Naive thymus-derived CD4-positive, alpha-beta T cell (primary cell): ENCODE measurements at regions not wholly inside any gene's neighbourhood (a gene's known extent, or its start where the extent isn't known, plus 50 kb on each side); places are given as distances from the start of the nearest gene placed in this dataset.

Experiments
- ATAC-seq: fragments of 150-1000 bp; cut with Tn5 transposase; 2 replicates; pipeline ENCODE4 v1.10.0; 2021; ENCODE audit warnings: mild to moderate bottlenecking, moderate library complexity
- CTCF ChIA-PET: fragments of 350-600 bp; sonication (Branson Sonifier 250); formaldehyde crosslinking; loops from one replicate; lab custom pipeline; 2021; ENCODE audit warnings: antibody characterized with exemption; lab: Charles Lee
- POLR2A ChIA-PET: fragments of 350-600 bp; sonication (Branson Sonifier 250); formaldehyde crosslinking; loops from one replicate; lab custom pipeline; 2021; ENCODE audit warnings: antibody characterized with exemption, inconsistent platforms; lab: Charles Lee
- DNase-seq, 9 donors: peaks; one replicate each; pipeline versions ENCODE4 v3.0.0 to v3.0.0-alpha.2; 2020 to 2022; ENCODE audit warnings: mixed read lengths in 1 of 9
- H3K27ac ChIP-seq: one replicate; pipeline ENCODE4 v1.7.0; 2013; ENCODE audit warnings: mild to moderate bottlenecking, low read depth, low read length, moderate library complexity
- H3K27me3 ChIP-seq, 2 donors: one replicate each; pipeline ENCODE4 v1.7.0; 2013; ENCODE audit warnings: low read length in 2 of 2, mild to moderate bottlenecking in 2 of 2, moderate library complexity in 2 of 2; ENCODE audit not compliant: control insufficient read depth in 2 of 2, insufficient read depth in 2 of 2
- H3K36me3 ChIP-seq, 3 experiments: 1 replicate in 2 of 3; 2 replicates in 1 of 3; pipeline ENCODE4 v1.7.0; 2013; ENCODE audit warnings: low read length in 3 of 3, mild to moderate bottlenecking in 3 of 3, moderate library complexity in 1 of 3; ENCODE audit not compliant: insufficient read depth in 3 of 3, control insufficient read depth in 2 of 3
- H3K4me1 ChIP-seq, 2 donors: one replicate each; pipeline ENCODE4 v1.7.0; 2013; ENCODE audit warnings: low read length in 2 of 2, mild to moderate bottlenecking in 2 of 2, moderate library complexity in 1 of 2; ENCODE audit not compliant: control insufficient read depth in 2 of 2, insufficient read depth in 2 of 2
- H3K4me3 ChIP-seq: 2 replicates; pipeline ENCODE4 v1.7.0; 2013; ENCODE audit warnings: mild to moderate bottlenecking, low read length
- H3K9me3 ChIP-seq, 3 experiments: 1 replicate in 2 of 3; 2 replicates in 1 of 3; pipeline ENCODE4 v1.7.0; 2013; ENCODE audit warnings: low read length in 3 of 3; ENCODE audit not compliant: control insufficient read depth in 2 of 3
- H3K27ac Mint-ChIP-seq, 9 donors: one replicate each; pipeline ENCODE4 v1.8.0; 2020 to 2022; ENCODE audit warnings: mixed read lengths in 9 of 9, mild to moderate bottlenecking in 8 of 9, moderate library complexity in 5 of 9, inconsistent platforms in 2 of 9
- H3K27me3 Mint-ChIP-seq, 5 donors: one replicate each; pipeline ENCODE4 v1.8.0; 2021 to 2022; ENCODE audit warnings: mixed read lengths in 5 of 5, mild to moderate bottlenecking in 1 of 5
- H3K36me3 Mint-ChIP-seq, 5 donors: one replicate each; pipeline ENCODE4 v1.8.0; 2020 to 2022; ENCODE audit warnings: mixed read lengths in 5 of 5, mild to moderate bottlenecking in 3 of 5, inconsistent platforms in 1 of 5
- H3K4me1 Mint-ChIP-seq, 7 donors: one replicate each; pipeline ENCODE4 v1.8.0; 2020 to 2022; ENCODE audit warnings: mixed read lengths in 7 of 7, mild to moderate bottlenecking in 3 of 7, inconsistent platforms in 1 of 7
- H3K4me3 Mint-ChIP-seq, 10 donors: one replicate each; pipeline ENCODE4 v1.8.0; 2020 to 2022; ENCODE audit warnings: mild to moderate bottlenecking in 10 of 10, mixed read lengths in 10 of 10, moderate library complexity in 6 of 10, inconsistent platforms in 2 of 10
- H3K9me3 Mint-ChIP-seq, 11 donors: one replicate each; pipeline ENCODE4 v1.8.0; 2020 to 2022; ENCODE audit warnings: mixed read lengths in 11 of 11, mild to moderate bottlenecking in 4 of 11, inconsistent platforms in 1 of 11, moderate library complexity in 1 of 11
- intact Hi-C, 2 donors: fragments of 100-400 bp; cut with micrococcal nuclease; formaldehyde crosslinking; loops; one replicate each; pipeline ENCODE4 v1.15.1; 2023

DNA sequence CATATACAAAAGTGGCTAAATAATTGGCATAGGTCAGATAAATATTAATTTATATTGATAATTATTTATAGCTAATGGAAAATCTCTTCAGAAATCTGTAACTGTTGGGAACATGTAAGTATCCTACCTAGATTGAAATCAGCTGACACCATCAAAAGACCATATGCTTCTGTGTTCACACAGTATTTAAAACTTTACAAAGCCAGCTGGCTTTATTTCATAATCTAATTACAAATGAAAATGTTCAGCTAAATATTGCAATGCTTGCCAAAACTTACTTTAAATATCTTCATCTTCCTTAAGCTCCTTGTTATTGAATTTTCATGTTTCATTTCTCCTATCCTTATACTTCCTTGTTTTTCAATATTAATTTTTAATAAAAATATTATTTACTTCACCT is 190.9 kb upstream of the DOK6 start:
- Mint-ChIP-seq H3K4me3 (no peak overlapping the region), H3K4me1 (no peaks in the 10 kb centered on the region), H3K27me3 (no peaks in the 10 kb centered on the region), H3K27ac (no peak overlapping the region), H3K9me3 (peaks cover 0 to 4% (median 0%) of the 10 kb centered on the region in 11 donors), H3K36me3 (no peaks in the 10 kb centered on the region)
- intact Hi-C loops = no loop called here
- ATAC-seq (no peak), DNase-seq (no peak)
- ChIA-PET CTCF (no interaction called here), POLR2A (no interaction called here)
- H3K36me3 ChIP-seq = no peaks in the 10 kb centered on the region
- no peak overlapping the region for H3K4me3 ChIP-seq
- H3K27me3 ChIP-seq = no peaks in the 10 kb centered on the region
- no peak overlapping the region for H3K27ac ChIP-seq
- H3K9me3 ChIP-seq = no peaks in the 10 kb centered on the region
- no peaks in the 10 kb centered on the region for H3K4me1 ChIP-seq

DNA sequence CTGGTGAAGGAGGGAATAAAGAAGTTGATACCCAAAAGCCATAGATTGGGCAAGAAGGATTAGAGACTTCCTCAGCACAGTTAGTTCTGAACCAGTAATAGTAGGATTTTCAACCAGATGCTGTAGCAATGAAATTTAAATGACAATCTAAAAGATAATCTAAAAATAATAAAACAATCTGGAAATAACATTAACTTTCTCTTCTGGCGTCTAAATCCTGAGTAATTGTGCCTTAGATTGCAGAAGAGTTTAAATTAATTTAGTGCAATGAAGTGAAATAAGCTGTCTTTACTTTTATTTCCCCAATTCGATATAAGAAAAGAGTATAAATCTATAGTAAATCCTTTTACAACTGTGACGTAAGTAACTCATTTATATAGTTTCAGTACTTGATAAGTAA is 186.8 kb upstream of the DOK6 start:
- POLR2A ChIA-PET = no interaction called here
- Histone ChIP-seq H3K27me3 (no peaks in the 10 kb centered on the region), H3K9me3 (no peaks in the 10 kb centered on the region), H3K4me3 (no peak overlapping the region), H3K4me1 (no peaks in the 10 kb centered on the region), H3K27ac (no peak overlapping the region), H3K36me3 (no peaks in the 10 kb centered on the region)
- intact Hi-C loops = no loop called here
- no peaks in the 10 kb centered on the region for H3K9me3 Mint-ChIP-seq
- H3K4me3 Mint-ChIP-seq = no peak overlapping the region
- ATAC-seq = no peak
- H3K4me1 Mint-ChIP-seq = no peaks in the 10 kb centered on the region
- no peak overlapping the region for H3K27ac Mint-ChIP-seq
- no peaks in the 10 kb centered on the region for H3K36me3 Mint-ChIP-seq
- no peak for DNase-seq
- CTCF ChIA-PET = no interaction called here
- no peaks in the 10 kb centered on the region for H3K27me3 Mint-ChIP-seq

DNA sequence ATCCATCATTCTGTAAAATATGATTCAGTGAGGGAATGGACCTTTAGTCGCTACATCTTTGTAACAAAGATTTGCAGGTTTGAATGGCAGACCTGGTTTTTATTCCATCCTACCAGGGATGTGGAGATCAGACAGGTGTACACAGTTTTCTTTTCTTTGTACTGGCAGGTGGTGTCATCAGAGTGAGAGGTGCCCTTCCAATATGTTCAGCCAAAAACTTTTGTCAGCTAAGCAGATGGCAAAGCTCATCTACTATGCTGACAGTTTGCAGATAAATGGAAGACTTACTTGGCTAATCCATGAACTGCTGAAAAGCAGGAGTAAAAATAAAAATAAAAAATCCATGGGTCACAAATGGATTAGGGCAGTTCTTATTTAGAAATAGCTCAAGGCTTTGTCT is 185.5 kb upstream of the DOK6 start:
- H3K36me3 Mint-ChIP-seq = no peaks in the 10 kb centered on the region
- POLR2A ChIA-PET = no interaction called here
- Histone ChIP-seq H3K9me3 (no peaks in the 10 kb centered on the region), H3K4me3 (no peak overlapping the region), H3K27me3 (no peaks in the 10 kb centered on the region), H3K4me1 (no peaks in the 10 kb centered on the region), H3K36me3 (no peaks in the 10 kb centered on the region), H3K27ac (no peak overlapping the region)
- no peaks in the 10 kb centered on the region for H3K9me3 Mint-ChIP-seq
- intact Hi-C loops = no loop called here
- no peak overlapping the region for H3K27ac Mint-ChIP-seq
- DNase-seq = no peak
- CTCF ChIA-PET = no interaction called here
- ATAC-seq = no peak
- no peaks in the 10 kb centered on the region for H3K4me1 Mint-ChIP-seq
- H3K4me3 Mint-ChIP-seq = no peak overlapping the region
- no peaks in the 10 kb centered on the region for H3K27me3 Mint-ChIP-seq

GRCh38 chr18:69216321-69216720 is 184.4 kb upstream of the DOK6 start:
- Mint-ChIP-seq H3K27ac (no peak overlapping the region), H3K27me3 (peaks cover 0 to 4% (median 0%) of the 10 kb centered on the region in 5 donors), H3K36me3 (no peaks in the 10 kb centered on the region), H3K4me1 (no peaks in the 10 kb centered on the region), H3K4me3 (no peak overlapping the region), H3K9me3 (no peaks in the 10 kb centered on the region)
- no peaks in the 10 kb centered on the region for H3K9me3 ChIP-seq
- CTCF ChIA-PET = no interaction called here
- H3K27me3 ChIP-seq = no peaks in the 10 kb centered on the region
- ATAC-seq (no peak), DNase-seq (no peak)
- POLR2A ChIA-PET = no interaction called here
- intact Hi-C loops = no loop called here
- H3K36me3 ChIP-seq = no peaks in the 10 kb centered on the region
- no peak overlapping the region for H3K4me3 ChIP-seq
- H3K4me1 ChIP-seq = no peaks in the 10 kb centered on the region
- H3K27ac ChIP-seq = no peak overlapping the region

- H3K4me1 Mint-ChIP-seq = no peaks in the 10 kb centered on the region
- no peaks in the 10 kb centered on the region for H3K9me3 Mint-ChIP-seq
- H3K27ac Mint-ChIP-seq = no peak overlapping the region
- Histone ChIP-seq H3K36me3 (no peaks in the 10 kb centered on the region), H3K27ac (no peak overlapping the region), H3K9me3 (no peaks in the 10 kb centered on the region), H3K4me3 (no peak overlapping the region), H3K27me3 (no peaks in the 10 kb centered on the region), H3K4me1 (no peaks in the 10 kb centered on the region)
- no peak overlapping the region for H3K4me3 Mint-ChIP-seq
- no peak for ATAC-seq
- ChIA-PET CTCF (interaction anchor here (0.6 kb wide), 1 partner anchor 230 kb away, joined by 3 read pairs; no protein-coding TSS in a partner anchor), POLR2A (no interaction called here)
- peaks cover 0 to 4% (median 0%) of the 10 kb centered on the region in 5 donors for H3K27me3 Mint-ChIP-seq
- no peak for DNase-seq
- intact Hi-C loops = no loop called here
- no peaks in the 10 kb centered on the region for H3K36me3 Mint-ChIP-seq
Measured at GRCh38 chr18:69217196-69218000, 183.3 kb upstream of the DOK6 start.

GRCh38 chr18:69220529-69220928 is 180.2 kb upstream of the DOK6 start:
- no peaks in the 10 kb centered on the region for H3K9me3 ChIP-seq
- no peaks in the 10 kb centered on the region for H3K36me3 ChIP-seq
- H3K4me1 ChIP-seq = no peaks in the 10 kb centered on the region
- Mint-ChIP-seq H3K4me1 (no peaks in the 10 kb centered on the region), H3K9me3 (no peaks in the 10 kb centered on the region), H3K27ac (no peak overlapping the region), H3K27me3 (peaks cover 0 to 4% (median 0%) of the 10 kb centered on the region in 5 donors), H3K36me3 (no peaks in the 10 kb centered on the region), H3K4me3 (no peak overlapping the region)
- ChIA-PET POLR2A (no interaction called here), CTCF (no interaction called here)
- H3K27me3 ChIP-seq = no peaks in the 10 kb centered on the region
- no peak for DNase-seq
- no peak for ATAC-seq
- intact Hi-C loops = no loop called here
- no peak overlapping the region for H3K27ac ChIP-seq
- H3K4me3 ChIP-seq = no peak overlapping the region

GRCh38 chr18:69222089-69222488 is 178.6 kb upstream of the DOK6 start:
- Mint-ChIP-seq H3K4me3 (no peak overlapping the region), H3K9me3 (no peaks in the 10 kb centered on the region), H3K4me1 (no peaks in the 10 kb centered on the region), H3K27me3 (peaks cover 0 to 4% (median 0%) of the 10 kb centered on the region in 5 donors), H3K36me3 (no peaks in the 10 kb centered on the region), H3K27ac (peak overlapping the region in 1 of 9 donors; percentile 4)
- ChIA-PET POLR2A (no interaction called here), CTCF (no interaction called here)
- Histone ChIP-seq H3K9me3 (no peaks in the 10 kb centered on the region), H3K36me3 (no peaks in the 10 kb centered on the region), H3K27me3 (no peaks in the 10 kb centered on the region), H3K27ac (no peak overlapping the region), H3K4me3 (no peak overlapping the region), H3K4me1 (no peaks in the 10 kb centered on the region)
- DNase-seq (no peak), ATAC-seq (no peak)
- intact Hi-C loops = no loop called here
